ENCODE measurements at regions not wholly inside any gene's neighbourhood (a gene's known extent, or its start where the extent isn't known, plus 50 kb on each side); places are given as distances from the start of the nearest gene placed in this dataset.
"Not testable (repeated sequence)": the region's sequence is repeated elsewhere in the genome, so short reads cannot be mapped to it uniquely, and the experiment has no call there.

DNA sequence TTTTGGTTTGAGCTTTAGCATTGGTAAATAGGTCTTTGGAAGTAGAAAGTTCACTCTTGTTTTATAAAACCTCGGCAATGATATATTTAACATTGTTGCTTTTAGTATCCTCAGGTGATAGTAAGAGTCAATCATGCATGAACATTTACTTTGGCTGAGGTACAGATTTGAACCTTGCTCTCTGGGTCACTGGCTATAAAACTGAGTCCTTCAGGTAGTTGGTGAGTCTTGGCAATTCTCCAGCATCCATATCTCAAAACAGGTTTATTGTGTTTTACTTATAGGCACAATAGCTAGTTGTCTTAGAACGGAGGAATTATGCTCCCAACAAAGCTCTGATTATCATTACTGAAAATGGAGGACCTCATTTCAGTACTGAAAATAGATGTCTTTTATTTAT is 75.1 kb downstream of the MAT2B start:
- no peak overlapping the region for H3K27ac ChIP-seq (ENCODE audit: poor library complexity, severe bottlenecking)
- H3K36me3 ChIP-seq (ENCODE audit: low read depth), result no peaks in the 10 kb centered on the region
- DNase-seq (ENCODE audit: low spot score) (no peak), ATAC-seq (ENCODE audit: low read depth) (no peak)
- no peaks in the 10 kb centered on the region for H3K9me3 ChIP-seq (ENCODE audit: severe bottlenecking)
- H3K4me1 ChIP-seq (ENCODE audit: insufficient read depth, poor library complexity, severe bottlenecking), result no peaks in the 10 kb centered on the region
- TF ChIP-seq, protein P1, sequence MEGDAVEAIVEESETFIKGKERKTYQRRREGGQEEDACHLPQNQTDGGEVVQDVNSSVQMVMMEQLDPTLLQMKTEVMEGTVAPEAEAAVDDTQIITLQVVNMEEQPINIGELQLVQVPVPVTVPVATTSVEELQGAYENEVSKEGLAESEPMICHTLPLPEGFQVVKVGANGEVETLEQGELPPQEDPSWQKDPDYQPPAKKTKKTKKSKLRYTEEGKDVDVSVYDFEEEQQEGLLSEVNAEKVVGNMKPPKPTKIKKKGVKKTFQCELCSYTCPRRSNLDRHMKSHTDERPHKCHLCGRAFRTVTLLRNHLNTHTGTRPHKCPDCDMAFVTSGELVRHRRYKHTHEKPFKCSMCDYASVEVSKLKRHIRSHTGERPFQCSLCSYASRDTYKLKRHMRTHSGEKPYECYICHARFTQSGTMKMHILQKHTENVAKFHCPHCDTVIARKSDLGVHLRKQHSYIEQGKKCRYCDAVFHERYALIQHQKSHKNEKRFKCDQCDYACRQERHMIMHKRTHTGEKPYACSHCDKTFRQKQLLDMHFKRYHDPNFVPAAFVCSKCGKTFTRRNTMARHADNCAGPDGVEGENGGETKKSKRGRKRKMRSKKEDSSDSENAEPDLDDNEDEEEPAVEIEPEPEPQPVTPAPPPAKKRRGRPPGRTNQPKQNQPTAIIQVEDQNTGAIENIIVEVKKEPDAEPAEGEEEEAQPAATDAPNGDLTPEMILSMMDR (IDR thresholded peaks at IDR 0.05; ENCODE audit: poor library complexity, severe bottlenecking), result no peak
- H3K27me3 ChIP-seq (ENCODE audit: insufficient read depth, poor library complexity, severe bottlenecking), result peaks cover 10% of the 10 kb centered on the region
- H3K4me3 ChIP-seq (ENCODE audit: severe bottlenecking), result no peak overlapping the region

DNA sequence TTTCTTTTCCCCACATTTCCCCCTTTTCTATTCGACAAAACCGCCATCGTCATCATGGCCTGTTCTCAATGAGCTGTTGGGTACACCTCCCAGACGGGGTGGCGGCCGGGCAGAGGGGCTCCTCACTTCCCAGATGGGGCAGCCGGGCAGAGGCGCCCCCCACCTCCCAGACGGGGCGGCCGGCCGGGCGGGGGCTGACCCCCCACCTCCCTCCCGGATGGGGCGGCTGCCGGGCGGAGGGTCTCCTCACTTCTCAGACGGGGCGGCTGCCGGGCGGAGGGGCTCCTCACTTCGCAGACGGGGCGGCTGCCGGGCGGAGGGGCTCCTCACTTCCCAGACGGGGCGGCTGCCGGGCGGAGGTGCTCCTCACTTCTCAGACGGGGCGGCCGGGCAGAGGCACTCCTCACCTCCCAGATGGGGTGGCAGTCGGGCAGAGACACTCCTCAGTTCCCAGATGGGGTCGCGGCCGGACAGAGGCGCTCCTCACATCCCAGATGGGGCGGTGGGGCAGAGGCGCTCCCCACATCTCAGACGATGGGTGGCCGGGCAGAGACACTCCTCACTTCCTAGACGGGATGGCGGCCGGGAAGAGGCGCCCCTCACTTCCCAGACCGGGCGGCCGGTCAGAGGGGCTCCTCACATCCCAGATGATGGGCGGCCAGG is 78.2 kb downstream of the MAT2B start:
- not testable (repeated sequence) for H3K9me3 ChIP-seq (ENCODE audit: severe bottlenecking)

DNA sequence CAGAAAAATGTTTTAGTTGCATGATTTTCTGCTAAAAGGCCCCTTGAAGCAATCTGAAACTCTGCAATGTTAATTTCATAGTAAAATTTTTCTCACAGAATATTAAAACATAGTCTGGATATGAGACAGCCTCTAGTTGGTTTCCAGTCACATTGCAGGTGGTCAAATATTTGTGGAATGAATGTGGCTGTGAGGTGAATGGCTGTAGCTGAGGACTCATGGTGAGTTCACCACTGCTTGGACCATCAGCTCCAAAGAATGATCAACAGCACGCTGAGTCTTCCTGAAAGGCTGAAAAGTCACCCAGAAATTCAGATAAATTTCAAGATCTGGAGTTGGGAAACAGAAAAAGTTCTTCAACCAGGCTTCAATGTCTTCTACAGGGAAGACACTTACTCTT is 79.8 kb downstream of the MAT2B start:
- ATAC-seq (ENCODE audit: low read depth), result peak; percentile 91
- TF ChIP-seq, protein P1 (IDR thresholded peaks at IDR 0.05; ENCODE audit: poor library complexity, severe bottlenecking), result no peak
- Histone ChIP-seq H3K9me3 (ENCODE audit: severe bottlenecking) (no peaks in the 10 kb centered on the region), H3K27ac (ENCODE audit: poor library complexity, severe bottlenecking) (no peak overlapping the region), H3K36me3 (ENCODE audit: low read depth) (no peaks in the 10 kb centered on the region), H3K27me3 (ENCODE audit: insufficient read depth, poor library complexity, severe bottlenecking) (peaks cover 8% of the 10 kb centered on the region), H3K4me3 (ENCODE audit: severe bottlenecking) (no peak overlapping the region), H3K4me1 (ENCODE audit: insufficient read depth, poor library complexity, severe bottlenecking) (no peaks in the 10 kb centered on the region)
- no peak for DNase-seq (ENCODE audit: low spot score)

More for the DNA sequence above, 78.2 kb downstream of the MAT2B start:
- not testable (repeated sequence) for H3K36me3 ChIP-seq (ENCODE audit: low read depth); DNase-seq (ENCODE audit: low spot score); ATAC-seq (ENCODE audit: low read depth); H3K4me1 ChIP-seq (ENCODE audit: insufficient read depth, poor library complexity, severe bottlenecking); H3K27ac ChIP-seq (ENCODE audit: poor library complexity, severe bottlenecking); H3K27me3 ChIP-seq (ENCODE audit: insufficient read depth, poor library complexity, severe bottlenecking); H3K4me3 ChIP-seq (ENCODE audit: severe bottlenecking)

DNA sequence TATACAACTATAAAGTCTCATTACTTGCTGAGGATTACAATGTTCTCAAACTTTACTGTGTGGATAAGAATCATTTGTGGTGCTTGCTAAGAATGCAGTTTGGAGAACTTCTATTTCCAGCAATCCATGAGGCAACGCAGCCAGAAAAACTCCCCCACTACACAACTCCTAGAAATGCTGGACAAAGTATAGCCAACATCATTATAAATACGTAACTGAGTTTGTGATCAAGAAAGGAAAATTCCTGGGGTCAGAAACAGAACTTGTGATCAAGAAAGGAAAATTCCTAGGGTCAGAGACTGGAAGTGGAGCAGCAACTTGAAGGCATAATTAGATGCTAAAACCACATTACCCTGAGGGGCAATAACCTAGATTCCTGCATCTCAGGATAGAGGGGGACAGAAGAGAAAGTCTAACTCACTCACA is 81.1 kb downstream of the MAT2B start:
- H3K4me3 ChIP-seq (ENCODE audit: severe bottlenecking), result no peak overlapping the region
- ATAC-seq (ENCODE audit: low read depth) (no peak), DNase-seq (ENCODE audit: low spot score) (no peak)
- H3K27me3 ChIP-seq (ENCODE audit: insufficient read depth, poor library complexity, severe bottlenecking), result peaks cover 8% of the 10 kb centered on the region
- no peaks in the 10 kb centered on the region for H3K4me1 ChIP-seq (ENCODE audit: insufficient read depth, poor library complexity, severe bottlenecking)
- TF ChIP-seq, protein P1 (IDR thresholded peaks at IDR 0.05; ENCODE audit: poor library complexity, severe bottlenecking), result no peak
- H3K27ac ChIP-seq (ENCODE audit: poor library complexity, severe bottlenecking), result no peak overlapping the region
- no peaks in the 10 kb centered on the region for H3K9me3 ChIP-seq (ENCODE audit: severe bottlenecking)
- H3K36me3 ChIP-seq (ENCODE audit: low read depth), result no peaks in the 10 kb centered on the region

DNA sequence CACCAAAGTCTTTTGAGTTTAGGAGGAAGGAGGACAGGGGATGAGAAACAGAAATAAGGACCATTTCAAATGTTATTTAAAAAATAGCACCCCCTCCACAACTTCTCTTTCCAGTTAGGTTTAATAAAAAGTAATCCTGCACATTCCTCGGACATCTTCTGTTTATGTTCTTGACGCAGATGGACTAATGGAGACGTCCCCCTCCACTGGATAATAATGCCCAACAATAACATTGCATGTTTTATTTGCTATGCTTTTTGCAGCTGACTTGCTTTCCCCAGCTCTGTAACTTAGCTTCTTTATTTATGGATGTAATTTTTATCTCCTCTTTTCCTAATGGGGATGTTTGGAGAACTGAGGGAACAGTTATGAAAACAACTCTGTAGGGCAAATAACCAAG is 89.5 kb downstream of the MAT2B start:
- no peak for ATAC-seq (ENCODE audit: low read depth)
- Histone ChIP-seq H3K4me3 (ENCODE audit: severe bottlenecking) (no peak overlapping the region), H3K9me3 (ENCODE audit: severe bottlenecking) (no peaks in the 10 kb centered on the region), H3K27me3 (ENCODE audit: insufficient read depth, poor library complexity, severe bottlenecking) (peaks cover 7% of the 10 kb centered on the region), H3K27ac (ENCODE audit: poor library complexity, severe bottlenecking) (no peak overlapping the region), H3K4me1 (ENCODE audit: insufficient read depth, poor library complexity, severe bottlenecking) (no peaks in the 10 kb centered on the region), H3K36me3 (ENCODE audit: low read depth) (no peaks in the 10 kb centered on the region)
- TF ChIP-seq, protein P1 (IDR thresholded peaks at IDR 0.05; ENCODE audit: poor library complexity, severe bottlenecking), result no peak
- no peak for DNase-seq (ENCODE audit: low spot score)
